C1 segment of cervical spinal cord (tissue), 14 donors: ENCODE measurements at regions not wholly inside any gene's neighbourhood (a gene's known extent, or its start where the extent isn't known, plus 50 kb on each side); places are given as distances from the start of the nearest gene placed in this dataset.

Experiments
- DNase-seq, 14 donors: peaks; one replicate each; lab custom pipeline; 2025; lab: John Stamatoyannopoulos, UW

- no peak for DNase-seq
Observed at GRCh38 chr2:196482119-196483065, 157.1 kb upstream of the CCDC150 start.

GRCh38 chr2:196486146-196486545, 153.4 kb upstream of the CCDC150 start:
- DNase-seq = peak in 3 of 14 donors; percentile 19 to 35 (median 21)

GRCh38 chr2:196487417-196487816, 152.1 kb upstream of the CCDC150 start:
- no peak for DNase-seq

DNA sequence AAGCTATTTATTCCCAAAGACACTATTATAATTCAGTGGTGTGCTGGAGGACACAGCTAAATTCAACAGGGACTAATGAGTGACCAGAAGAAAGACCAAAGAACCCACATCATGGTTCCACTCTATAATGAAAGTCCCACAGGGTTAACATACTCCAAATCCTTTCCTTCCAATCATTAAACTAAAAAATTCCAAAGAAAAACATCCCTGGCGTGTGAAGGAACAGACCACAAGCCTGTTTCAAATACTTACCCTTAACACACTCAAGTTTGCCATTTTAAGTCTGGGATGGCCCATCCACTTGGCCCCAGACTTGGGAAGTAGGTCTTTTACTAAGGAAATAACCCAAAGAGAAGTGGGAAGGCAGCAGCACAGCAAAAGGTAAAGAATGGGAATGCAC, 150.1 kb upstream of the CCDC150 start:
- no peak for DNase-seq

GRCh38 chr2:196492946-196493345, 146.6 kb upstream of the CCDC150 start:
- no peak for DNase-seq

DNA sequence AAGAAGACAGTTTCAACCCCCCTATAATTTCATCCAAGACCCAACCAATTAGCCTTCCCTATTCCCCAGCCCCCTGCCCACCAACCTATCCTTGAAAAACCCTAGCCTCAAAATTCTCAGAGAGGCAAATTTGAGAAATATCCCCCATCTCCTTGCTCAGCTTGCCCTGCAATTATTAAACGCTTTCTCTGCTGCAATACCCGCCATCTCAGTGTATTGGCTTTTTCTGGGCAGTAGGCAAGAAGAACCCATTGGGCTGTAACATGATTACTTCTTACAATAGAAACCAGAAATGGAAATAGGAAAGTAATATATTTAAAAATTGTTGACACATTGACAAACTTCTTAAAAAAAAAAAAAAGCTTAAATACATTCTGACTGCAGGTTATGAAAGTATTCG, 140.6 kb upstream of the CCDC150 start:
- no peak for DNase-seq

DNA sequence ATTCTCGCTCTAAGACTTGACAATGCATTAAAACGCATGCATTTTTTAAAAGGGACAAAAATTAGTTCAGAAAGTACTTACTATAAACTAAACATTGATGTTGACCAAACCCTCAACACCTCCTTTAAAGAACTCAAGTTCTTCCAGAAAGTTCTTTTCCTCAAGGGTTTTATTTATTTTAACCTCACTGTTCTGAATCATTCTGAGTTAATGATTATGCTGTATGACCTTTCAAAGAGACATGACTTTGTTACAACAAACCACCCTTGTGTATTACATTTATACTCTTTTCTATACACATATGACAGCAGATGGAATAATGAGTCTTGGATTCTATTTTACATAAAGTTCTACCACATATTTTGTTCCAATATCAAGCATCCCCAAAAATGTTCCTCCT, 139.8 kb upstream of the CCDC150 start:
- DNase-seq = no peak

DNA sequence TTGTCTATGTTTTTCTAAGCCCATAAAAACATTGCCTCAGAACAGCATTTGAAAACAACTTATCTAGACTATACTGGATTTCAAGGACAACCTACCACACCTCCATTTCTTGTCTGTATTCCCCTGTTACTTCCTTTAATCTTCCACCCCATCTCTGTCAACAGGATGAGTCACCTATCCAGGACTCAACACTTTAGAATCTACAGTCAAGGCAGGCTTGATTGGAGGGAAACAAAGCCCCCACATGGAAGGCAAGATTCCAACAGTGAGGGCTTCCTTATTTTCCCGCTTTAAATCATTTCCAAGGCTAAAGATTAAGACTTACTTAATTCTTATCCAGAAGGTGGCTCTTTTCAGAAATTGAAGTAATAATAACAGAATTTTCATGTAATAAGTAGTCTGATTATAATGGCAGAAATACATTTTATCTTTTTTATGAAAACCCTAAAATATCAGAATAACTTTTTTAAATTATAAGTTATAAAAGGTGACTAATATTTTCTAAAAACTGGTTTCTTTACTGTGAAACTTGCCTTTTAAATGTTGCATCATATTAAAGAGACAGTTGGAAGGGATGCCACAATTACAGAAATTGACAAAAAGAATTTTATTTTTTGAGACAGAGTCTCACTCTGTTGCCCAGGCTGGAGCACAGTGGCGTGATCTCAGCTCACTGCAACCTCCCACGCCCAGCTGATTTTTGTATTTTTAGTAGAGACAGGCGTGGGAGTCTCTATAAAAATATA, 138.7 kb upstream of the CCDC150 start:
- DNase-seq = no peak

- DNase-seq = no peak
Observed at GRCh38 chr2:196501836-196502235, 137.7 kb upstream of the CCDC150 start.

DNA sequence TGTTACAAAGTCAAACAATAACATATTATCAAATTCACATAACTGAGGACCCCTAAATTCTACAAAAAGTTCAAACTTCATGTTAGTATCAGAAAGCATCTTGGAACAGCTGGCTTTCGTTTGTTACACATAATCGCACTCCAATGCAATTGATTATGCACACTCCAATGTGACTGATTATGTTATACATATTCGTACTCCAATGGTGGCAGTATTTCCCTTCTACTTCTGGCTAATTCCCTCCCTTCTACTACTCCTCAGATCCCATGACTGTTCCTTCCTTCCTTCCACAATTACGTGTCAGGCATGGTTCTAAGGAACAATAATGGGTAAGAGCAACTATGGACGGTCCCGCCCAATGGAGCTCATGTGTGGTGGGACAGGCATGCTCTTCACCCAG, 137.1 kb upstream of the CCDC150 start:
- DNase-seq = no peak

GRCh38 chr2:196503398-196503797, 136.1 kb upstream of the CCDC150 start:
- no peak for DNase-seq

DNA sequence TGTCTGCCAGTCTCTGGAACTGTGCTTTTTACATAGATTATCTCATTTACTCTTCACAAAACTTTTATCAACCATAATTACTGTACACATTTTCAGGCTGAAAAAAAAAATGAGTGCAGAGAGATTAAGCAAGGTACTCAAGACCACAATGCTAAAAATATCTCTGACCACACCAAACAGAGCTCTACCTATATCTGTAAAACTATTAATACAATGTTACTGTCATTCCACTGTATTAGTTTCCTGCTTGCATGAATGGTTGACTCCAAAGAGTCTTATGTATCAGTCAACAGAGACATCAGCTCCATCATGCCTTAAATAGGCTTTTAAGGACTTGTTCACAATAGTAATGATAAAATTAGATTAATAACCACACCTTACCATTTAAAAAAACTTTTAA, 134.7 kb upstream of the CCDC150 start:
- DNase-seq = no peak

DNA sequence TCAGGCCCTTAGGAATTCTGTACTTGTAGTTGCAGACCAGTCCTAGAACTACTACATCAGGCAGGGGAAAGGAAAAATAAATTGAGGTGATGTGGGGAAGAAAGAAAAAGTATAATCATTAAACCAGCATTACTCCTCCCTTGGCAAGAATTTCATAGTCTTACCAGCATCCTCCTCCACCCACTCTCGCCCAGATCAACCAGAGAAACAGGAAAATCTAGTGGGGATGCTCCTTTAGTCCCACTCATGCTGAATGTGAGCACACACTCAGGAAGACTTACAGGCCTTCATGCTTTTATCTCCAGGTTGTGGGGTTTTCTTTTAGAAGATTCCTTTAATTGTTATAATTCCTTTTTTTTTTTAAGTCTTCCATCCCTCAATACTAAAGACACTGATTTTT, 129.3 kb upstream of the CCDC150 start:
- no peak for DNase-seq

- no peak for DNase-seq
Observed at GRCh38 chr2:196511258-196512168, 128.0 kb upstream of the CCDC150 start.

- DNase-seq = no peak
Observed at GRCh38 chr2:196513796-196514526, 125.6 kb upstream of the CCDC150 start.

DNA sequence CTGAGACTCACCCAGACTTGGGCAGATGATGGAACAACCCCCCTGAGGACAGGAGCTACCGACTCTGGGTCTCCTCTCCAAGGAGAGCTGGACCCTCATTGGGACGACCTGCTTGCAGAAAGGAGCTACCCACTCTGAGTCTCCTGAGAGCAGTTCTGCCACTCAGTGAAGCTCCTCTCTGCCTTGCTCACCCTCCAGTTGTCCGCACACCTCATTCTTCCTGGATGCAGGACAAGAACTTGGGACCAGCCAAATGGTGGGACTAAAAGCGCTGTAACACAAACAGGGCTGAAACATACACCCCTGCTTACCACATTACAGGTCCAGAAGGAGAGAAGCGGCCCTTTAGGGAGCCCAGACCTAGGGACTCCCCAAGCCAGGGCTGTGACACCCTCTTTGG, 124.9 kb upstream of the CCDC150 start:
- no peak for DNase-seq

GRCh38 chr2:196515051-196515450, 124.5 kb upstream of the CCDC150 start:
- DNase-seq = peak in 1 of 14 donors; percentile 67

GRCh38 chr2:196515608-196516007, 123.9 kb upstream of the CCDC150 start:
- DNase-seq = no peak

DNA sequence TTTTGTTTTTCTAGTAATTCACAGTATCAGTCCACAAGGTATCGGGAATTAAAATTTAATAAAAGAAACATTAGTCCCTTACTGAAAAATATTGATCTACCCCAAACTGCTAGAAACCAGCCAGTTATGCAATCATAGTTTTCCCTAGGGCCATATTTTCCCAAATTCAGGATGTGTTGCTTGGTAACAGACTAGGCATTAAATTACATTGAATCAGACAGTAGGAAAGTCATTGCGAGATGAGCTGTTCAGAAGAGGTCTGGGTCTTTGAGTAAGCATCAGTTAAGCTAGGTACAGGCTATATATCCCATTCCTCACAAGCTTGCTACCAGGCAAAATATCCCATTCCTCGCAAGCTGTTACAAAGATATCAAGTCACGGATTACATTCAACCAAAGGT, 123.0 kb upstream of the CCDC150 start:
- no peak for DNase-seq

GRCh38 chr2:196520605-196521004, 118.9 kb upstream of the CCDC150 start:
- no peak for DNase-seq
